Lower lobe of right lung (tissue), 2 donors: ENCODE measurements at regions not wholly inside any gene's neighbourhood (a gene's known extent, or its start where the extent isn't known, plus 50 kb on each side); places are given as distances from the start of the nearest gene placed in this dataset.

Experiments used
- ATAC-seq, 2 donors: fragments of 200-7000 bp; cut with Tn5 transposase; one replicate each; pipeline ENCODE4 v1.9.1; 2020 to 2022; ENCODE audit warnings: mild to moderate bottlenecking in 2 of 2, moderate library complexity in 2 of 2
- DNase-seq: peaks from one replicate; pipeline ENCODE4 v3.0.0-alpha.2; 2020
- H3K27ac ChIP-seq: fragments of 200-600 bp; one replicate; pipeline ENCODE4 v1.8.0; 2022
- H3K27me3 ChIP-seq: fragments of 200-600 bp; one replicate; pipeline ENCODE4 v1.8.0; 2022; ENCODE audit warnings: low read depth
- H3K36me3 ChIP-seq: fragments of 200-600 bp; one replicate; pipeline ENCODE4 v1.8.0; 2022; ENCODE audit warnings: mild to moderate bottlenecking
- H3K4me1 ChIP-seq: fragments of 200-600 bp; one replicate; pipeline ENCODE4 v1.8.0; 2022
- H3K4me3 ChIP-seq: fragments of 200-600 bp; one replicate; pipeline ENCODE4 v1.8.0; 2022; ENCODE audit warnings: mild to moderate bottlenecking
- H3K9me3 ChIP-seq: fragments of 200-600 bp; one replicate; pipeline ENCODE4 v1.8.0; 2022
- CTCF ChIP-seq: fragments of 200-600 bp; IDR thresholded peaks from one replicate; pipeline ENCODE4 v1.8.0; 2022; ENCODE audit warnings: antibody characterized with exemption, mild to moderate bottlenecking
- intact Hi-C: fragments of 100-400 bp; cut with DNase I; formaldehyde crosslinking; loops from one replicate; pipeline ENCODE4 v1.11.0; 2022
- donor health status: DM: no; HTN: yes; CAD: no; lungs with severe emphysema.

DNA sequence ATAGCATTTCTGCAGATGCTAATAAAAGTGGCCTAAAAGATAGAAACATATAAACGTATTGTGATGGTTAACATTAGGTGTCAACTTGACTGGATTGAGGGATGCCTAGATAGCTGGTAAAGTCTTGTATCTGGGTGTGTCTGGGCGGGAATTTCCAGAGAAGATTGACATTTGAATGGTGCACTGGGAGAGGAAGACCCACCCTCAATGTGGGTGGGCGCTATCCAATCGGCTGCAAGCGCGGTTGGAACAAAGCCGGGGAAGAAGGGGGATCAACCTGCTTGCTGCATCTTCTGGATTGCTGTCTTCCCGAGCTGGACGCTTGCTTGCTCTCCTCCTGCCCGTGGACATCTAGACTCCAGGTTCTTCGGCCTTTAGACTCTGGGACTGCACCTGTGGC lies 114.0 kb upstream of the ZNF644 start:
- peaks cover 7% of the 10 kb centered on the region for H3K27me3 ChIP-seq
- H3K4me1 ChIP-seq: no peaks in the 10 kb centered on the region
- H3K4me3 ChIP-seq: no peak overlapping the region
- intact Hi-C loops: no loop called here
- DNase-seq (no peak), ATAC-seq (no peak)
- H3K36me3 ChIP-seq: no peaks in the 10 kb centered on the region
- H3K9me3 ChIP-seq: no peaks in the 10 kb centered on the region
- TF ChIP-seq CTCF: no peak
- no peak overlapping the region for H3K27ac ChIP-seq

GRCh38 chr1:91133248-91133647 lies 111.4 kb upstream of the ZNF644 start:
- TF ChIP-seq CTCF: no peak
- Histone ChIP-seq H3K4me1 (no peaks in the 10 kb centered on the region), H3K27ac (no peak overlapping the region), H3K4me3 (no peak overlapping the region), H3K27me3 (peaks cover 7% of the 10 kb centered on the region), H3K36me3 (no peaks in the 10 kb centered on the region), H3K9me3 (no peaks in the 10 kb centered on the region)
- no peak for DNase-seq
- intact Hi-C loops: no loop called here
- no peak for ATAC-seq

- Histone ChIP-seq H3K4me3 (no peak overlapping the region), H3K27ac (no peak overlapping the region), H3K4me1 (no peaks in the 10 kb centered on the region), H3K36me3 (no peaks in the 10 kb centered on the region), H3K9me3 (no peaks in the 10 kb centered on the region), H3K27me3 (peaks cover 7% of the 10 kb centered on the region)
- ATAC-seq (no peak), DNase-seq (no peak)
- intact Hi-C loops: no loop called here
- no peak for TF ChIP-seq CTCF
Observed at GRCh38 chr1:91130256-91130985, 108.6 kb upstream of the ZNF644 start.

- Histone ChIP-seq H3K4me3 (no peak overlapping the region), H3K27me3 (peaks cover 7% of the 10 kb centered on the region), H3K36me3 (no peaks in the 10 kb centered on the region), H3K9me3 (no peaks in the 10 kb centered on the region), H3K27ac (no peak overlapping the region), H3K4me1 (no peaks in the 10 kb centered on the region)
- intact Hi-C loops: no loop called here
- TF ChIP-seq CTCF: no peak
- ATAC-seq (no peak), DNase-seq (no peak)
Observed at GRCh38 chr1:91129458-91129857, 107.6 kb upstream of the ZNF644 start.

DNA sequence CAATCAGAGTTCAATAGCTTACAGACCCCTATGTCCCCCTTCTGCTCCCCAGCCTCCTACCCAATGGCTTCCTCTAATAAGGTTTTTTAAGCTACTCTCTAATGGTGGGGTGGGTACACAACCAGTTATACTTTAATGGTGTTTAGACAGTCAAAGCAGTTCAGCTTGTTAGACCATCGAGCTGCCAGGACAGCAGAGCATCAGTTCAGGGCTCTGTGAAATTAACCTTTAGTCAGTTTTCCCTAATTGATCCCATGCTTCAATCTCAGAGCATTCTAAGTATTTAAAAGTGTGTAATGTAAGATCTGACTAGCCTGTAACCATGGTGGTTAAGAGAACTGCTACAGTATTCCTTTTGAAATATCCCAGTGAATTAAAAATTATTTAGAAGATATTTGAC lies 107.2 kb upstream of the ZNF644 start:
- no peak for ATAC-seq
- no peaks in the 10 kb centered on the region for H3K36me3 ChIP-seq
- no peak overlapping the region for H3K4me3 ChIP-seq
- H3K9me3 ChIP-seq: no peaks in the 10 kb centered on the region
- peaks cover 7% of the 10 kb centered on the region for H3K27me3 ChIP-seq
- no peak for TF ChIP-seq CTCF
- no peaks in the 10 kb centered on the region for H3K4me1 ChIP-seq
- no peak for DNase-seq
- no peak overlapping the region for H3K27ac ChIP-seq
- intact Hi-C loops: no loop called here
